Endothelial cell of umbilical vein (primary cell): ENCODE measurements at regions not wholly inside any gene's neighbourhood (a gene's known extent, or its start where the extent isn't known, plus 50 kb on each side); places are given as distances from the start of the nearest gene placed in this dataset.

Experiments used
- BruUV-seq: library from RNA; stranded (reverse); fragments of 400-500 nt; replicated peaks from 2 replicates; lab custom pipeline; 2021; lab: Mats Ljungman, UMichigan
- CTCF ChIA-PET: fragments of 300-600, 350-600 bp; sonication (Branson Sonifier 250); formaldehyde crosslinking; loops from one replicate; lab custom pipeline; 2021; ENCODE audit warnings: antibody characterized with exemption, inconsistent platforms; lab: Charles Lee
- POLR2A ChIA-PET: fragments of 300-600, 350-600 bp; sonication (Branson Sonifier 250); formaldehyde crosslinking; loops from one replicate; lab custom pipeline; 2021; ENCODE audit warnings: antibody characterized with exemption, inconsistent platforms; lab: Charles Lee
- DNase-seq: peaks from one replicate; pipeline ENCODE4 v3.0.0-alpha.2; 2011; ENCODE audit warnings: low read depth, low spot score
- FAIRE-seq: peaks from 2 replicates; lab custom pipeline; 2011; peaks lifted over from hg19 to GRCh38; lab: Jason Lieb, UNC
- H2AFZ ChIP-seq: 2 replicates; pipeline ENCODE4 v1.6.0; 2012; ENCODE audit warnings: low read depth, low read length, control low read depth, inconsistent platforms
- H3K27ac ChIP-seq: 2 replicates; pipeline ENCODE4 v1.5.1; 2011; ENCODE audit warnings: low read depth, mild to moderate bottlenecking, control low read depth, low read length, moderate library complexity; ENCODE audit not compliant: insufficient read depth
- H3K27me3 ChIP-seq, 2 experiments: 2 replicates each; pipeline versions ENCODE4 v1.6.0 to v1.6.1; 2011; ENCODE audit warnings: low read length in 2 of 2, mixed read lengths in 1 of 2; ENCODE audit not compliant: control insufficient read depth in 2 of 2, insufficient read depth in 2 of 2
- H3K36me3 ChIP-seq, 2 experiments: 2 replicates in 1 of 2; 3 replicates in 1 of 2; pipeline ENCODE4 v1.5.1; 2011; ENCODE audit warnings: low read length in 2 of 2, mild to moderate bottlenecking in 1 of 2, moderate library complexity in 1 of 2; ENCODE audit not compliant: control insufficient read depth in 2 of 2, insufficient read depth in 2 of 2; ENCODE audit errors: extremely low read depth in 1 of 2
- H3K4me1 ChIP-seq: 3 replicates; pipeline ENCODE4 v1.5.1; 2011; ENCODE audit warnings: mild to moderate bottlenecking, low read length; ENCODE audit not compliant: control insufficient read depth, insufficient read depth; ENCODE audit errors: extremely low read depth
- H3K4me2 ChIP-seq: 2 replicates; pipeline ENCODE4 v1.6.1; 2011; ENCODE audit warnings: low read length, control low read depth, mixed read lengths; ENCODE audit not compliant: insufficient read depth
- H3K4me3 ChIP-seq, 3 experiments: fragments of 200-600 bp in 1 of 3; sonication (generic), shearing (Covaris generic) in 1 of 3; replicated peaks in 1 of 3; 2 replicates each; pipeline ENCODE4 v1.5.1; 2011 to 2016; ENCODE audit warnings: control low read depth in 3 of 3, low read length in 3 of 3, mild to moderate bottlenecking in 2 of 3, inconsistent platforms in 1 of 3, low read depth in 1 of 3, moderate library complexity in 1 of 3; ENCODE audit not compliant: insufficient read depth in 1 of 3
- H3K79me2 ChIP-seq: 2 replicates; pipeline ENCODE4 v1.6.0; 2012; ENCODE audit warnings: low read length, inconsistent platforms; ENCODE audit not compliant: control insufficient read depth, insufficient read depth
- H3K9ac ChIP-seq: replicated peaks from 2 replicates; pipeline ENCODE3; 2011; ENCODE audit warnings: low read length, control low read depth; ENCODE audit not compliant: insufficient read depth; ENCODE audit errors: extremely low read depth
- H3K9me1 ChIP-seq: replicated peaks from 3 replicates; pipeline ENCODE4 v1.6.0; 2011; ENCODE audit warnings: mild to moderate bottlenecking, low read length; ENCODE audit not compliant: control insufficient read depth, insufficient read depth; ENCODE audit errors: extremely low read depth
- H3K9me3 ChIP-seq: replicated peaks from 2 replicates; pipeline ENCODE4 v1.5.1; 2012; ENCODE audit warnings: low read length, inconsistent platforms; ENCODE audit not compliant: control insufficient read depth, insufficient read depth
- H4K20me1 ChIP-seq: replicated peaks from 2 replicates; pipeline ENCODE3; 2011; ENCODE audit warnings: mild to moderate bottlenecking, low read length; ENCODE audit not compliant: control insufficient read depth, insufficient read depth; ENCODE audit errors: extremely low read depth
- CTCF ChIP-seq, 2 donors: IDR thresholded peaks; 1 replicate in 1 of 2; 2 replicates in 1 of 2; pipeline ENCODE4 v1.5.1; 2011; ENCODE audit warnings: low read length in 2 of 2, mild to moderate bottlenecking in 2 of 2, moderate library complexity in 2 of 2, control low read depth in 1 of 2, inconsistent platforms in 1 of 2, low read depth in 1 of 2; ENCODE audit not compliant: insufficient read depth in 1 of 2; ENCODE audit errors: extremely low read depth in 1 of 2
- EZH2 ChIP-seq: IDR thresholded peaks from 2 replicates; pipeline ENCODE4 v1.6.1; 2012; ENCODE audit warnings: borderline replicate concordance, low read depth, mild to moderate bottlenecking, moderate library complexity, low read length, inconsistent platforms; ENCODE audit not compliant: severe bottlenecking
- FOS ChIP-seq: IDR thresholded peaks from 2 replicates; pipeline ENCODE4 v1.6.1; 2011; ENCODE audit warnings: mild to moderate bottlenecking, low read length, moderate library complexity, borderline replicate concordance; ENCODE audit not compliant: insufficient read depth
- GATA2 ChIP-seq: IDR thresholded peaks from 2 replicates; pipeline ENCODE4 v1.7.0; 2011; ENCODE audit warnings: low read depth, mild to moderate bottlenecking, moderate library complexity, mixed read lengths, low read length; ENCODE audit not compliant: insufficient read length, insufficient read depth
- JUN ChIP-seq: IDR thresholded peaks from 2 replicates; pipeline ENCODE4 v1.6.1; 2011; ENCODE audit warnings: borderline replicate concordance, low read depth; ENCODE audit not compliant: insufficient read length, insufficient read depth
- MAX ChIP-seq: IDR thresholded peaks from 2 replicates; pipeline ENCODE4 v1.6.1; 2011; ENCODE audit not compliant: insufficient read depth, insufficient read length
- MYC ChIP-seq: IDR thresholded peaks from one replicate; pipeline ENCODE4 v1.6.1; 2011; ENCODE audit warnings: mild to moderate bottlenecking, low read depth, low read length
- POLR2A ChIP-seq: IDR thresholded peaks from 2 replicates; pipeline ENCODE4 v1.6.1; 2012; ENCODE audit warnings: low read depth, mild to moderate bottlenecking, control low read depth, low read length
- POLR2AphosphoS5 ChIP-seq: IDR thresholded peaks from 2 replicates; pipeline ENCODE4 v1.6.1; 2012; ENCODE audit warnings: low read depth, mild to moderate bottlenecking, control low read depth, low read length, moderate library complexity; ENCODE audit not compliant: insufficient read depth
- dilution Hi-C: fragments of 300-500 bp; cut with MboI; formaldehyde crosslinking; loops from one replicate; pipeline ENCODE4 v1.15.0; 2019; ENCODE audit warnings: low sequenced_read_pairs; ENCODE audit not compliant: extremely low pct_ligation_motif_present
- intact Hi-C: fragments of 100-400 bp; cut with micrococcal nuclease; formaldehyde crosslinking; loops from one replicate; pipeline ENCODE4 v1.10.0; 2022

DNA sequence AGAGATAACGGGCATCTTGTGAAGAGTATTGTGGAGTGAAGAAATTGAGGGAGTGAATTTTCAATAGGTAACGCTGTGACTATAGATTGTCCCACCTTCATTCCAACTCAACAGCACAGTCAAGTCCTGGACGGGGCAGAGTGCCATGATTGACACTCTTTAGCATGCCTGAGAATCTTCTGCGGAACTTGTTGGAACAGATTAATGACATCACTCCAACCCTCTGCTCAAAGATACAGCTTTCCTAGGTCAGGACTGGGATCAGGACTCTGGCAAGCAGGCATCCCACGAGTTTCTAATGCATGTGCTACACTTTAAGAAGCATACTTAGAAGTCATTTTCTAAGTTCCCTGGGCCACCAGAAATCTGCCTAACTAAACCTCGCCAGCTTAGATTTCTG is 267.6 kb upstream of the CFAP20DC start:
- Histone ChIP-seq H4K20me1 (no peaks in the 10 kb centered on the region), H3K4me3 (no peak overlapping the region), H3K9me3 (no peaks in the 10 kb centered on the region), H3K79me2 (no peaks in the 10 kb centered on the region), H3K27me3 (no peaks in the 10 kb centered on the region), H3K4me2 (no peak overlapping the region), H3K9ac (no peak overlapping the region), H3K36me3 (no peaks in the 10 kb centered on the region), H2AFZ (no peak overlapping the region), H3K9me1 (no peaks in the 10 kb centered on the region), H3K27ac (no peak overlapping the region), H3K4me1 (no peaks in the 10 kb centered on the region)
- ChIA-PET CTCF (no interaction called here), POLR2A (no interaction called here)
- TF ChIP-seq GATA2: no peak
- no peak for TF ChIP-seq CTCF (IDR thresholded peaks at IDR 0.05; ENCODE audit: extremely low read depth in 1 of 2, insufficient read depth in 1 of 2, low read depth in 1 of 2, low read length in 2 of 2)
- TF ChIP-seq MYC: no peak
- TF ChIP-seq POLR2A: no peak
- TF ChIP-seq MAX: no peak
- no peak for TF ChIP-seq FOS
- no peak for TF ChIP-seq JUN
- no peak for TF ChIP-seq POLR2AphosphoS5
- no peak for TF ChIP-seq EZH2
- BruUV-seq: no TSS peak
- no peak for FAIRE-seq
- no peak for DNase-seq
- dilution Hi-C loops (no loop called here), intact Hi-C loops (no loop called here)
